IMR-90 (cell line): ENCODE measurements at regions not wholly inside any gene's neighbourhood (a gene's known extent, or its start where the extent isn't known, plus 50 kb on each side); places are given as distances from the start of the nearest gene placed in this dataset.

Experiments
- ATAC-seq: fragments of 200-7000 bp; cut with Tn5 transposase; 2 replicates; pipeline ENCODE4 v1.9.1; 2020; ENCODE audit warnings: low read depth, mild to moderate bottlenecking, moderate library complexity
- BruUV-seq: library from RNA; stranded (reverse); fragments of 400-500 nt; replicated peaks from 2 replicates; lab custom pipeline; 2021; lab: Mats Ljungman, UMichigan
- CTCF ChIA-PET: fragments of 300-600 bp; formaldehyde crosslinking; extraction: SDS; loops from one replicate; lab custom pipeline; 2021; ENCODE audit warnings: antibody characterized with exemption; lab: Yijun Ruan, JAX
- POLR2A ChIA-PET: fragments of 300-600 bp; sonication (Branson Sonifier 250); formaldehyde crosslinking; loops from one replicate; lab custom pipeline; 2022; ENCODE audit warnings: antibody characterized with exemption; ENCODE audit not compliant: unreplicated experiment; lab: Charles Lee
- DNase-seq: peaks from one replicate; pipeline ENCODE4 v3.0.0; 2013
- H2AFZ ChIP-seq: replicated peaks from 2 replicates; pipeline ENCODE3; 2013; ENCODE audit warnings: low read length, mild to moderate bottlenecking; ENCODE audit not compliant: poor library complexity
- H2AK5ac ChIP-seq: 2 replicates; pipeline ENCODE4 v1.6.1; 2013; ENCODE audit warnings: low read depth, low read length, inconsistent platforms
- H2AK9ac ChIP-seq: replicated peaks from 2 replicates; pipeline ENCODE3; 2013; ENCODE audit warnings: mild to moderate bottlenecking, low read depth, low read length, moderate library complexity; ENCODE audit not compliant: poor library complexity
- H2BK120ac ChIP-seq: 2 replicates; pipeline ENCODE4 v1.6.1; 2013; ENCODE audit warnings: low read depth, low read length, inconsistent platforms
- H2BK15ac ChIP-seq: 3 replicates; pipeline ENCODE4 v1.6.1; 2013; ENCODE audit warnings: low read depth, low read length, inconsistent platforms
- H2BK20ac ChIP-seq: 2 replicates; pipeline ENCODE4 v1.6.1; 2013; ENCODE audit warnings: low read depth, mild to moderate bottlenecking, inconsistent platforms, low read length, moderate library complexity
- H2BK5ac ChIP-seq: 2 replicates; pipeline ENCODE4 v1.6.1; 2013; ENCODE audit warnings: mild to moderate bottlenecking, low read depth, low read length, inconsistent platforms; ENCODE audit not compliant: poor library complexity, severe bottlenecking
- H3K14ac ChIP-seq: replicated peaks from 2 replicates; pipeline ENCODE4 v1.6.1; 2013; ENCODE audit warnings: low read depth, low read length, inconsistent platforms
- H3K18ac ChIP-seq: 2 replicates; pipeline ENCODE4 v1.6.1; 2013; ENCODE audit warnings: low read depth, low read length, control low read depth
- H3K23ac ChIP-seq: 2 replicates; pipeline ENCODE4 v1.6.1; 2013; ENCODE audit warnings: low read depth, low read length, inconsistent platforms
- H3K27ac ChIP-seq: 2 replicates; pipeline ENCODE4 v1.5.1; 2013; ENCODE audit warnings: mild to moderate bottlenecking, control low read depth, low read length; ENCODE audit not compliant: insufficient read depth
- H3K27me3 ChIP-seq: 2 replicates; pipeline ENCODE4 v1.6.1; 2013; ENCODE audit warnings: low read length; ENCODE audit not compliant: control insufficient read depth, insufficient read depth
- H3K36me3 ChIP-seq: 2 replicates; pipeline ENCODE4 v1.6.1; 2013; ENCODE audit warnings: low read length, mixed read lengths; ENCODE audit not compliant: control insufficient read depth, insufficient read depth
- H3K4ac ChIP-seq: 2 replicates; pipeline ENCODE4 v1.6.1; 2013; ENCODE audit warnings: low read depth, low read length, inconsistent platforms
- H3K4me1 ChIP-seq: 2 replicates; pipeline ENCODE4 v1.6.1; 2013; ENCODE audit warnings: low read length, mixed read lengths; ENCODE audit not compliant: control insufficient read depth, insufficient read depth
- H3K4me2 ChIP-seq: 2 replicates; pipeline ENCODE4 v1.6.1; 2013; ENCODE audit warnings: low read depth, mild to moderate bottlenecking, control low read depth, low read length, moderate library complexity
- H3K4me3 ChIP-seq: 2 replicates; pipeline ENCODE4 v1.5.1; 2013; ENCODE audit warnings: low read depth, mild to moderate bottlenecking, control low read depth, low read length, moderate library complexity; ENCODE audit not compliant: insufficient read depth
- H3K56ac ChIP-seq: 2 replicates; pipeline ENCODE4 v1.6.1; 2013; ENCODE audit warnings: low read length, inconsistent platforms; ENCODE audit not compliant: insufficient read depth; ENCODE audit errors: extremely low read depth
- H3K79me1 ChIP-seq, 2 experiments: 2 replicates each; pipeline ENCODE4 v1.6.1; 2013; ENCODE audit warnings: low read length in 2 of 2, inconsistent platforms in 1 of 2, low read depth in 1 of 2
- H3K9ac ChIP-seq: 2 replicates; pipeline ENCODE4 v1.6.1; 2013; ENCODE audit warnings: low read depth, low read length, control low read depth
- H3K9me1 ChIP-seq: 2 replicates; pipeline ENCODE4 v1.6.1; 2013; ENCODE audit warnings: low read length, inconsistent platforms; ENCODE audit not compliant: insufficient read depth
- H3K9me3 ChIP-seq: 2 replicates; pipeline ENCODE4 v1.6.1; 2013; ENCODE audit warnings: low read length; ENCODE audit not compliant: control insufficient read depth, insufficient read depth
- H4K20me1 ChIP-seq: 2 replicates; pipeline ENCODE4 v1.6.1; 2013; ENCODE audit warnings: low read length, inconsistent platforms; ENCODE audit not compliant: insufficient read depth
- H4K5ac ChIP-seq: 2 replicates; pipeline ENCODE4 v1.6.1; 2013; ENCODE audit warnings: mild to moderate bottlenecking, low read depth, low read length, control low read depth
- H4K8ac ChIP-seq, 2 experiments: 2 replicates each; pipeline ENCODE4 v1.6.1; 2013; ENCODE audit warnings: low read depth in 2 of 2, low read length in 2 of 2, control low read depth in 1 of 2, inconsistent platforms in 1 of 2
- H4K91ac ChIP-seq: 2 replicates; pipeline ENCODE4 v1.6.1; 2013; ENCODE audit warnings: low read depth, low read length, inconsistent platforms; ENCODE audit not compliant: insufficient read depth
- CEBPB ChIP-seq: IDR thresholded peaks from 2 replicates; pipeline ENCODE4 v1.6.1; 2012; ENCODE audit warnings: low read depth, low read length, improper control_type of control experiment
- CHD1 ChIP-seq: IDR thresholded peaks from 2 replicates; pipeline ENCODE4 v1.6.1; 2012; ENCODE audit warnings: low read depth, low read length, improper control_type of control experiment
- FOS ChIP-seq: fragments of 150-350 bp; IDR thresholded peaks from 2 replicates; pipeline ENCODE4 v1.6.1; 2016; ENCODE audit warnings: low read depth, low read length
- MXI1 ChIP-seq: IDR thresholded peaks from 2 replicates; pipeline ENCODE4 v1.6.1; 2012; ENCODE audit warnings: low read depth, mild to moderate bottlenecking, low read length, moderate library complexity, borderline replicate concordance
- RAD21 ChIP-seq: IDR thresholded peaks from 2 replicates; pipeline ENCODE4 v1.6.1; 2012; ENCODE audit warnings: low read length, improper control_type of control experiment
- RFX5 ChIP-seq: IDR thresholded peaks from 2 replicates; pipeline ENCODE4 v1.8.0; 2012; ENCODE audit warnings: low read depth, mild to moderate bottlenecking, low read length, moderate library complexity
- WGBS, 2 experiments: methylation state at CpG; one replicate each; pipeline versions ENCODE4 v1.1.5 to v1.1.7; 2013; ENCODE audit warnings: missing lambda C conversion rate in 2 of 2; ENCODE audit not compliant: insufficient read length in 1 of 2; ENCODE audit errors: extremely low coverage in 2 of 2; 5-methylcytosine and 5-hydroxymethylcytosine counted together
- dilution Hi-C: fragments of 300-500 bp; cut with HindIII; formaldehyde crosslinking; loops from one replicate; pipeline ENCODE4 v1.14.3; 2018; ENCODE audit warnings: low sequenced_read_pairs; ENCODE audit not compliant: unreplicated experiment
- in situ Hi-C: fragments of 300-500 bp; cut with MboI; formaldehyde crosslinking; loops from 3 replicates; pipeline ENCODE4 v1.14.3; 2019; ENCODE audit warnings: low sequenced_read_pairs, inconsistent platforms, mixed read lengths
- intact Hi-C: fragments of 100-400 bp; cut with micrococcal nuclease; formaldehyde crosslinking; loops from 2 replicates; pipeline ENCODE4 v1.10.0; 2022
- TF ChIP-seq, protein P1 (sequence below): fragments of 150-350 bp; IDR thresholded peaks from 2 replicates; pipeline ENCODE4 v1.6.1; 2017; ENCODE audit warnings: mild to moderate bottlenecking, antibody characterized with exemption, low read length, low read depth

DNA sequence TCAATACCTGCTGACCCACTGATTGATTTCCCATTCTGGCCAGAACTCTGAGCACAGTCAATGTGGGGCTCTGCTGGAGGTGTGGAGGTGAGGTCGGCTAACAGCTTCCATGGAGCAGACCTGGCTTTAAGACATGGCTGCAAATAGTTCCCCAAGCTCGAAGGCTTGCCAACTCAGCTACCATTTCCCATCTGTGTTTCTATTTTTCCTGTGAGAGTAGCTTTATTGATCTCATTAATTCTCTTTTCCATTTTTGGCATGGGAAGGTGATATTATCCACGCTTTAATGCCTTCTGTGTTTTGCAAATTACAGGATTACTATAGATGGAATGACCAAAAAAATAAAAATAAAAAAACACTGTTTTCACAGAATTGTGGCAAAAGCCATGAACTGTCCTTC, 151.6 kb upstream of the XYLT1 start:
- no peak overlapping the region for H2AK9ac ChIP-seq
- H4K91ac ChIP-seq, result no peak overlapping the region
- POLR2A ChIA-PET, result no interaction called here
- BruUV-seq, result no TSS peak
- H3K27ac ChIP-seq, result no peak overlapping the region
- H3K4me2 ChIP-seq, result no peak overlapping the region
- DNase-seq (no peak), ATAC-seq (no peak)
- no peak for TF ChIP-seq FOS
- TF ChIP-seq, protein P1, sequence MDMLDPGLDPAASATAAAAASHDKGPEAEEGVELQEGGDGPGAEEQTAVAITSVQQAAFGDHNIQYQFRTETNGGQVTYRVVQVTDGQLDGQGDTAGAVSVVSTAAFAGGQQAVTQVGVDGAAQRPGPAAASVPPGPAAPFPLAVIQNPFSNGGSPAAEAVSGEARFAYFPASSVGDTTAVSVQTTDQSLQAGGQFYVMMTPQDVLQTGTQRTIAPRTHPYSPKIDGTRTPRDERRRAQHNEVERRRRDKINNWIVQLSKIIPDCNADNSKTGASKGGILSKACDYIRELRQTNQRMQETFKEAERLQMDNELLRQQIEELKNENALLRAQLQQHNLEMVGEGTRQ, result no peak
- TF ChIP-seq RAD21, result no peak
- no peak for TF ChIP-seq CHD1
- TF ChIP-seq CEBPB, result no peak
- no peak for TF ChIP-seq MXI1
- TF ChIP-seq RFX5, result no peak
- intact Hi-C loops, result no loop called here
- H3K9ac ChIP-seq, result no peak overlapping the region
- no peak overlapping the region for H3K14ac ChIP-seq
- no peak overlapping the region for H3K4ac ChIP-seq
- no peak overlapping the region for H2BK20ac ChIP-seq
- H3K4me1 ChIP-seq, result no peaks in the 10 kb centered on the region
- no peak overlapping the region for H3K56ac ChIP-seq
- no peak overlapping the region for H4K5ac ChIP-seq
- dilution Hi-C loops, result no loop called here
- H4K8ac ChIP-seq, result no peak overlapping the region
- in situ Hi-C loops, result loop anchor here (10.0 kb wide), 1 partner anchor 62 kb away; no protein-coding TSS in a partner anchor
- H2BK15ac ChIP-seq, result no peak overlapping the region
- peaks cover 6% of the 10 kb centered on the region; the same call in 1 of the 2 replicates for H3K9me3 ChIP-seq
- no peaks in the 10 kb centered on the region for H3K36me3 ChIP-seq
- H2AFZ ChIP-seq, result no peak overlapping the region
- no peaks in the 10 kb centered on the region for H4K20me1 ChIP-seq
- H3K9me1 ChIP-seq, result no peaks in the 10 kb centered on the region
- no peak overlapping the region for H2BK5ac ChIP-seq
- H3K4me3 ChIP-seq, result no peak overlapping the region
- H2BK120ac ChIP-seq, result no peak overlapping the region
- no peaks in the 10 kb centered on the region for H3K27me3 ChIP-seq
- no peak overlapping the region for H2AK5ac ChIP-seq
- CTCF ChIA-PET, result no interaction called here
- WGBS, 2 experiments, result no CpG with 5 or more reads among the region's 3 CpGs
- no peak overlapping the region for H3K23ac ChIP-seq
- H3K79me1 ChIP-seq, result no peaks in the 10 kb centered on the region
- H3K18ac ChIP-seq, result no peak overlapping the region
